ENCODE measurements at regions not wholly inside any gene's neighbourhood (a gene's known extent, or its start where the extent isn't known, plus 50 kb on each side); places are given as distances from the start of the nearest gene placed in this dataset.

DNA sequence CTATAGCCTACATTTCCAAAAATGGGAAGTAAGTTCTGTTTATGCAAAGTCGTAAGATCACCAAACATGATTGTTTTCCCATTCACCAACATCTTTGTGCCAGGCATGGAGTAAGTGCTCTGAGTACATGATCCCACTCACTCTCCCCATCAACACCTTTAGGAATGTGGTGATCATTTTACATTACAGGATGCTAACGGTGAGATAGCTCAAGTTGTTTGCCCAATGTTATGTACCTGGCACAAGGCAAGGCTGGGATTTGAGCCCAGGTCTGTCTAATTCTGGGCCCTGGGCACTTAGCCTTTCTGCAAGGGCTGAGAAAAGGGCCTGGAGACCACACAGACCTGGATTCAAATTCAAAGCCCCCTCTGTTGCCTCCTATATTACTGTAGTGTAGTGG lies 581.7 kb upstream of the CFAP20DC start:
- H3K36me3 Mint-ChIP-seq (ENCODE audit: low read depth): no peaks in the 10 kb centered on the region
- TF ChIP-seq CTCF (IDR thresholded peaks at IDR 0.05): no peak
- peaks cover 30% of the 10 kb centered on the region for H3K4me1 Mint-ChIP-seq (ENCODE audit: low read depth)
- DNase-seq (ENCODE audit: low spot score): no peak
- H3K9me3 Mint-ChIP-seq (ENCODE audit: low read depth): peaks cover 6% of the 10 kb centered on the region
- no peak overlapping the region for H3K4me3 Mint-ChIP-seq (ENCODE audit: unreplicated experiment)
- H3K27ac Mint-ChIP-seq (ENCODE audit: unreplicated experiment): no peak overlapping the region
- no peaks in the 10 kb centered on the region for H3K27me3 Mint-ChIP-seq (ENCODE audit: low read depth)

GRCh38 chr3:59621037-59621436 lies 571.2 kb upstream of the CFAP20DC start:
- Mint-ChIP-seq H3K36me3 (ENCODE audit: low read depth) (peaks cover 7% of the 10 kb centered on the region), H3K27me3 (ENCODE audit: low read depth) (peaks cover 6% of the 10 kb centered on the region), H3K4me1 (ENCODE audit: low read depth) (no peaks in the 10 kb centered on the region), H3K4me3 (ENCODE audit: unreplicated experiment) (no peak overlapping the region), H3K9me3 (ENCODE audit: low read depth) (peaks cover 7% of the 10 kb centered on the region), H3K27ac (ENCODE audit: unreplicated experiment) (no peak overlapping the region)
- DNase-seq (ENCODE audit: low spot score): no peak
- TF ChIP-seq CTCF (IDR thresholded peaks at IDR 0.05): no peak

- H3K4me1 Mint-ChIP-seq (ENCODE audit: low read depth): no peaks in the 10 kb centered on the region
- no peak overlapping the region for H3K27ac Mint-ChIP-seq (ENCODE audit: unreplicated experiment)
Observed at GRCh38 chr3:59620325-59620724, 570.5 kb upstream of the CFAP20DC start.

GRCh38 chr3:59612444-59612715 lies 562.6 kb upstream of the CFAP20DC start:
- Mint-ChIP-seq H3K4me3 (ENCODE audit: unreplicated experiment) (no peak overlapping the region), H3K27ac (ENCODE audit: unreplicated experiment) (no peak overlapping the region), H3K9me3 (ENCODE audit: low read depth) (peaks cover 11% of the 10 kb centered on the region), H3K4me1 (ENCODE audit: low read depth) (peaks cover 12% of the 10 kb centered on the region), H3K36me3 (ENCODE audit: low read depth) (peaks cover 5% of the 10 kb centered on the region), H3K27me3 (ENCODE audit: low read depth) (peaks cover 6% of the 10 kb centered on the region)
- TF ChIP-seq CTCF (IDR thresholded peaks at IDR 0.05): no peak
- no peak for DNase-seq (ENCODE audit: low spot score)

More at GRCh38 chr3:59620325-59620724, 570.5 kb upstream of the CFAP20DC start:
- no peak for TF ChIP-seq CTCF (IDR thresholded peaks at IDR 0.05)
- H3K36me3 Mint-ChIP-seq (ENCODE audit: low read depth): peaks cover 7% of the 10 kb centered on the region
- peaks cover 6% of the 10 kb centered on the region for H3K27me3 Mint-ChIP-seq (ENCODE audit: low read depth)
- peaks cover 12% of the 10 kb centered on the region for H3K9me3 Mint-ChIP-seq (ENCODE audit: low read depth)
- no peak for DNase-seq (ENCODE audit: low spot score)
- H3K4me3 Mint-ChIP-seq (ENCODE audit: unreplicated experiment): no peak overlapping the region

DNA sequence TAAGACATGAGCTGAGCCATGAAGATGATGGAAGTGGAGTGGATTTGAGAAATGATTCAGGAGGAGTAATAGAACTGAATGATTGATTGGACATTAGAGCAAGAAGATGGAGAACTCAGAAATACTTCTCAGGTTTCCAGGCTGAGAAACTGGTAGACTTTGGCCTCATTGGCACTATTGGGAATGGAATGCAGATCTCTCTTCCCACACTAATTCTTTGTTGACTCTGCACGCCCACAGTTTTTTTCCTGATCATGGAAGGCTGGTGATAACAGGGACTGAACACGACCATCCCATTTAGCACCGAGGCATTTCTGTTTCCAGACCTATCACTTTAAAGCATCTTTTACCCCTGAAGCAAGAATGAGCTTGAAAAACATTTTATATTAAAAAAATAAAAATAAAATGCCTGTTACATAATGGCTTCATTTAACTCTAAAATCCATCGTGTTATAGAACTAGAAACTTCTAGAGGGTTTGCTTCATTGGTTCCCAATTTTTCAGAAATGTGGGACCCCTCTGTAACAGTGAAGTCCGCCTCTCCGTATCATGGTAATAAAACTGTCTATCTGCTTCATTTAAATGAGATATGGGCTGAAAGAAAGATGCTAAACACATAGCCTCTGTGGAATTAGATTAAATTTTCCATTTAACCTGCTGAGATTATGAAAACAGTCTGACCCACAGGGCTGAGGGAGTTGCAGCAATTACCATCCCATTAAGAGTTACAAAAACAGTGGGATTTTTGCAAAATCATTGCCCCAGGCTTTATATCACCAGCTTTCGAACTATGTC lies 562.0 kb upstream of the CFAP20DC start:
- H3K4me3 Mint-ChIP-seq (ENCODE audit: unreplicated experiment): no peak overlapping the region
- H3K9me3 Mint-ChIP-seq (ENCODE audit: low read depth): peaks cover 11% of the 10 kb centered on the region
- DNase-seq (ENCODE audit: low spot score): no peak
- TF ChIP-seq CTCF (IDR thresholded peaks at IDR 0.05): no peak
- peaks cover 12% of the 10 kb centered on the region for H3K4me1 Mint-ChIP-seq (ENCODE audit: low read depth)
- H3K27ac Mint-ChIP-seq (ENCODE audit: unreplicated experiment): no peak overlapping the region
- peaks cover 6% of the 10 kb centered on the region for H3K27me3 Mint-ChIP-seq (ENCODE audit: low read depth)
- H3K36me3 Mint-ChIP-seq (ENCODE audit: low read depth): peaks cover 5% of the 10 kb centered on the region
